Endothelial cell of umbilical vein (primary cell): ENCODE measurements at regions not wholly inside any gene's neighbourhood (a gene's known extent, or its start where the extent isn't known, plus 50 kb on each side); places are given as distances from the start of the nearest gene placed in this dataset.

ENCODE experiments used
- BruUV-seq: library from RNA; stranded (reverse); fragments of 400-500 nt; replicated peaks from 2 replicates; lab custom pipeline; 2021; lab: Mats Ljungman, UMichigan
- CTCF ChIA-PET: fragments of 300-600, 350-600 bp; sonication (Branson Sonifier 250); formaldehyde crosslinking; loops from one replicate; lab custom pipeline; 2021; ENCODE audit warnings: antibody characterized with exemption, inconsistent platforms; lab: Charles Lee
- POLR2A ChIA-PET: fragments of 300-600, 350-600 bp; sonication (Branson Sonifier 250); formaldehyde crosslinking; loops from one replicate; lab custom pipeline; 2021; ENCODE audit warnings: antibody characterized with exemption, inconsistent platforms; lab: Charles Lee
- DNase-seq: peaks from one replicate; pipeline ENCODE4 v3.0.0-alpha.2; 2011; ENCODE audit warnings: low read depth, low spot score
- FAIRE-seq: peaks from 2 replicates; lab custom pipeline; 2011; peaks lifted over from hg19 to GRCh38; lab: Jason Lieb, UNC
- H2AFZ ChIP-seq: 2 replicates; pipeline ENCODE4 v1.6.0; 2012; ENCODE audit warnings: low read depth, low read length, control low read depth, inconsistent platforms
- H3K27ac ChIP-seq: 2 replicates; pipeline ENCODE4 v1.5.1; 2011; ENCODE audit warnings: low read depth, mild to moderate bottlenecking, control low read depth, low read length, moderate library complexity; ENCODE audit not compliant: insufficient read depth
- H3K27me3 ChIP-seq, 2 experiments: 2 replicates each; pipeline versions ENCODE4 v1.6.0 to v1.6.1; 2011; ENCODE audit warnings: low read length in 2 of 2, mixed read lengths in 1 of 2; ENCODE audit not compliant: control insufficient read depth in 2 of 2, insufficient read depth in 2 of 2
- H3K36me3 ChIP-seq, 2 experiments: 2 replicates in 1 of 2; 3 replicates in 1 of 2; pipeline ENCODE4 v1.5.1; 2011; ENCODE audit warnings: low read length in 2 of 2, mild to moderate bottlenecking in 1 of 2, moderate library complexity in 1 of 2; ENCODE audit not compliant: control insufficient read depth in 2 of 2, insufficient read depth in 2 of 2; ENCODE audit errors: extremely low read depth in 1 of 2
- H3K4me1 ChIP-seq: 3 replicates; pipeline ENCODE4 v1.5.1; 2011; ENCODE audit warnings: mild to moderate bottlenecking, low read length; ENCODE audit not compliant: control insufficient read depth, insufficient read depth; ENCODE audit errors: extremely low read depth
- H3K4me2 ChIP-seq: 2 replicates; pipeline ENCODE4 v1.6.1; 2011; ENCODE audit warnings: low read length, control low read depth, mixed read lengths; ENCODE audit not compliant: insufficient read depth
- H3K4me3 ChIP-seq, 3 experiments: fragments of 200-600 bp in 1 of 3; sonication (generic), shearing (Covaris generic) in 1 of 3; replicated peaks in 1 of 3; 2 replicates each; pipeline ENCODE4 v1.5.1; 2011 to 2016; ENCODE audit warnings: control low read depth in 3 of 3, low read length in 3 of 3, mild to moderate bottlenecking in 2 of 3, inconsistent platforms in 1 of 3, low read depth in 1 of 3, moderate library complexity in 1 of 3; ENCODE audit not compliant: insufficient read depth in 1 of 3
- H3K79me2 ChIP-seq: 2 replicates; pipeline ENCODE4 v1.6.0; 2012; ENCODE audit warnings: low read length, inconsistent platforms; ENCODE audit not compliant: control insufficient read depth, insufficient read depth
- H3K9ac ChIP-seq: replicated peaks from 2 replicates; pipeline ENCODE3; 2011; ENCODE audit warnings: low read length, control low read depth; ENCODE audit not compliant: insufficient read depth; ENCODE audit errors: extremely low read depth
- H3K9me1 ChIP-seq: replicated peaks from 3 replicates; pipeline ENCODE4 v1.6.0; 2011; ENCODE audit warnings: mild to moderate bottlenecking, low read length; ENCODE audit not compliant: control insufficient read depth, insufficient read depth; ENCODE audit errors: extremely low read depth
- H3K9me3 ChIP-seq: replicated peaks from 2 replicates; pipeline ENCODE4 v1.5.1; 2012; ENCODE audit warnings: low read length, inconsistent platforms; ENCODE audit not compliant: control insufficient read depth, insufficient read depth
- H4K20me1 ChIP-seq: replicated peaks from 2 replicates; pipeline ENCODE3; 2011; ENCODE audit warnings: mild to moderate bottlenecking, low read length; ENCODE audit not compliant: control insufficient read depth, insufficient read depth; ENCODE audit errors: extremely low read depth
- EZH2 ChIP-seq: IDR thresholded peaks from 2 replicates; pipeline ENCODE4 v1.6.1; 2012; ENCODE audit warnings: borderline replicate concordance, low read depth, mild to moderate bottlenecking, moderate library complexity, low read length, inconsistent platforms; ENCODE audit not compliant: severe bottlenecking
- FOS ChIP-seq: IDR thresholded peaks from 2 replicates; pipeline ENCODE4 v1.6.1; 2011; ENCODE audit warnings: mild to moderate bottlenecking, low read length, moderate library complexity, borderline replicate concordance; ENCODE audit not compliant: insufficient read depth
- GATA2 ChIP-seq: IDR thresholded peaks from 2 replicates; pipeline ENCODE4 v1.7.0; 2011; ENCODE audit warnings: low read depth, mild to moderate bottlenecking, moderate library complexity, mixed read lengths, low read length; ENCODE audit not compliant: insufficient read length, insufficient read depth
- JUN ChIP-seq: IDR thresholded peaks from 2 replicates; pipeline ENCODE4 v1.6.1; 2011; ENCODE audit warnings: borderline replicate concordance, low read depth; ENCODE audit not compliant: insufficient read length, insufficient read depth
- MYC ChIP-seq: IDR thresholded peaks from one replicate; pipeline ENCODE4 v1.6.1; 2011; ENCODE audit warnings: mild to moderate bottlenecking, low read depth, low read length
- POLR2A ChIP-seq: IDR thresholded peaks from 2 replicates; pipeline ENCODE4 v1.6.1; 2012; ENCODE audit warnings: low read depth, mild to moderate bottlenecking, control low read depth, low read length
- POLR2AphosphoS5 ChIP-seq: IDR thresholded peaks from 2 replicates; pipeline ENCODE4 v1.6.1; 2012; ENCODE audit warnings: low read depth, mild to moderate bottlenecking, control low read depth, low read length, moderate library complexity; ENCODE audit not compliant: insufficient read depth
- dilution Hi-C: fragments of 300-500 bp; cut with MboI; formaldehyde crosslinking; loops from one replicate; pipeline ENCODE4 v1.15.0; 2019; ENCODE audit warnings: low sequenced_read_pairs; ENCODE audit not compliant: extremely low pct_ligation_motif_present
- intact Hi-C: fragments of 100-400 bp; cut with micrococcal nuclease; formaldehyde crosslinking; loops from one replicate; pipeline ENCODE4 v1.10.0; 2022
- TF ChIP-seq, protein P1 (sequence below), 2 donors: IDR thresholded peaks; 1 replicate in 1 of 2; 2 replicates in 1 of 2; pipeline ENCODE4 v1.5.1; 2011; ENCODE audit warnings: low read length in 2 of 2, mild to moderate bottlenecking in 2 of 2, moderate library complexity in 2 of 2, control low read depth in 1 of 2, inconsistent platforms in 1 of 2, low read depth in 1 of 2; ENCODE audit not compliant: insufficient read depth in 1 of 2; ENCODE audit errors: extremely low read depth in 1 of 2
- TF ChIP-seq, protein P2 (sequence below): IDR thresholded peaks from 2 replicates; pipeline ENCODE4 v1.6.1; 2011; ENCODE audit not compliant: insufficient read depth, insufficient read length

DNA sequence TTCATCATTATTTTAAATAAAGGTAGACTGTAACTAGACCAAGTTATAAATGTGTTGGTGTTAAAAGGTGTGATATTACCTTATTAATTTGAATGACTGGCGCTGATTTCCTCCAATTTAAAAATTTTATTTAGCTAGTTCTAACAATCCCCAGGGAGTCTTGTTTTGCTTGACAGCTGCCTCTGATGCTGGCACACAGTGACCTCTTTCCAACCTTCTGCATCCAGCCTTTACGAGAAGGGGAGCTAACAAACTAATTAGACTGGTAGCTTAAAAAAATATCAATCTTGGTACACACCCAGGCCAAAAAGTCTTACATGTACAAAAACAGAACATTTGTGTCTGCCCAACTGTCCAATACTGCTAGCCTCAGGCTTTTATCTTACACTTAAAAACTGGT lies 51.8 kb upstream of the ENPEP start:
- POLR2A ChIA-PET, result no interaction called here
- CTCF ChIA-PET, result no interaction called here
- Histone ChIP-seq H3K9me1 (no peaks in the 10 kb centered on the region), H3K9ac (no peak overlapping the region), H2AFZ (no peak overlapping the region), H3K4me1 (no peaks in the 10 kb centered on the region), H3K27ac (no peak overlapping the region), H3K36me3 (no peaks in the 10 kb centered on the region), H3K9me3 (no peaks in the 10 kb centered on the region), H3K79me2 (no peaks in the 10 kb centered on the region), H3K4me2 (no peak overlapping the region), H3K27me3 (no peaks in the 10 kb centered on the region), H3K4me3 (no peak overlapping the region), H4K20me1 (no peaks in the 10 kb centered on the region)
- intact Hi-C loops (no loop called here), dilution Hi-C loops (no loop called here)
- TF ChIP-seq JUN (no peak), MYC (no peak), EZH2 (no peak), GATA2 (no peak), POLR2A (no peak), POLR2AphosphoS5 (no peak), FOS (no peak)
- TF ChIP-seq, protein P1, sequence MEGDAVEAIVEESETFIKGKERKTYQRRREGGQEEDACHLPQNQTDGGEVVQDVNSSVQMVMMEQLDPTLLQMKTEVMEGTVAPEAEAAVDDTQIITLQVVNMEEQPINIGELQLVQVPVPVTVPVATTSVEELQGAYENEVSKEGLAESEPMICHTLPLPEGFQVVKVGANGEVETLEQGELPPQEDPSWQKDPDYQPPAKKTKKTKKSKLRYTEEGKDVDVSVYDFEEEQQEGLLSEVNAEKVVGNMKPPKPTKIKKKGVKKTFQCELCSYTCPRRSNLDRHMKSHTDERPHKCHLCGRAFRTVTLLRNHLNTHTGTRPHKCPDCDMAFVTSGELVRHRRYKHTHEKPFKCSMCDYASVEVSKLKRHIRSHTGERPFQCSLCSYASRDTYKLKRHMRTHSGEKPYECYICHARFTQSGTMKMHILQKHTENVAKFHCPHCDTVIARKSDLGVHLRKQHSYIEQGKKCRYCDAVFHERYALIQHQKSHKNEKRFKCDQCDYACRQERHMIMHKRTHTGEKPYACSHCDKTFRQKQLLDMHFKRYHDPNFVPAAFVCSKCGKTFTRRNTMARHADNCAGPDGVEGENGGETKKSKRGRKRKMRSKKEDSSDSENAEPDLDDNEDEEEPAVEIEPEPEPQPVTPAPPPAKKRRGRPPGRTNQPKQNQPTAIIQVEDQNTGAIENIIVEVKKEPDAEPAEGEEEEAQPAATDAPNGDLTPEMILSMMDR (IDR thresholded peaks at IDR 0.05; ENCODE audit: extremely low read depth in 1 of 2, insufficient read depth in 1 of 2, low read depth in 1 of 2, low read length in 2 of 2), result no peak
- TF ChIP-seq, protein P2, sequence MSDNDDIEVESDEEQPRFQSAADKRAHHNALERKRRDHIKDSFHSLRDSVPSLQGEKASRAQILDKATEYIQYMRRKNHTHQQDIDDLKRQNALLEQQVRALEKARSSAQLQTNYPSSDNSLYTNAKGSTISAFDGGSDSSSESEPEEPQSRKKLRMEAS, result no peak
- DNase-seq, result no peak
- no peak for FAIRE-seq
- no TSS peak for BruUV-seq
